M059J (cell line): ENCODE measurements at regions not wholly inside any gene's neighbourhood (a gene's known extent, or its start where the extent isn't known, plus 50 kb on each side); places are given as distances from the start of the nearest gene placed in this dataset.
"Not testable (repeated sequence)": the region's sequence is repeated elsewhere in the genome, so short reads cannot be mapped to it uniquely, and the experiment has no call there.

Source experiments
- DNase-seq: peaks from one replicate; pipeline ENCODE4 v3.0.0-alpha.2; 2012; ENCODE audit warnings: low read depth

DNA sequence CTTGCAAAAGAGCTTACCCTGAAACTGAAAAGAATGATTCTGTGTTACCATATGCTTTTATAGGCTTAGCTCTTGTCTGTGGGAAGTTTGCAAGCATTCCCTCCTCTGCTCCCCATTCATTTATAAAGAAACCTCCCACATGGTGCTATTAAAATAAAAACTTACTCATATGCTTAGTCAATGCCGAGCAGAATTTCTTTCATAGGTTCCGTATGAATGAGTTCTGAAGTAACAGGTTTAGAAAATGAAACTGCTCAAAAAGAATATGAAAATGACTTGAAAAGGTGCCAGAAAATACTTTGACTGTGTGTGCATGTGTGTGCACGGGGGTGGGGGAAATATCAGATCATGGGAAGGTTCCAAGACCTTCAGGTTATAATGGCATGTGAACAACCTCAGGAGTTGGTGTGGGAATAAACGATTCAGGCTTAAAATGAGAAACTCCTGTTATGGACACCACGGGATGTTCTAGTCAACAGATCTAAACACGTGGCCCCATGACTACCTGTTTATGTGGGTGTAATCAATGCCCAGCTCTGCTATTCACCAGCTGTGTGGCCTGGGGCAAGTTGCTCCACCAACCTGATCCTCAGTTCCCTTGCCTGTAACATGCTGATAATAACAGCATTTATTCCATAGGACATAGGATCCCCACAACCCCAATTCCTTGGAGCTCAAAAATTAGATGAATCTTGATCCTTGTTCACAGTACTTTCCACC is 293.7 kb upstream of the PLGLB1 start:
- peak; percentile 48 for DNase-seq

DNA sequence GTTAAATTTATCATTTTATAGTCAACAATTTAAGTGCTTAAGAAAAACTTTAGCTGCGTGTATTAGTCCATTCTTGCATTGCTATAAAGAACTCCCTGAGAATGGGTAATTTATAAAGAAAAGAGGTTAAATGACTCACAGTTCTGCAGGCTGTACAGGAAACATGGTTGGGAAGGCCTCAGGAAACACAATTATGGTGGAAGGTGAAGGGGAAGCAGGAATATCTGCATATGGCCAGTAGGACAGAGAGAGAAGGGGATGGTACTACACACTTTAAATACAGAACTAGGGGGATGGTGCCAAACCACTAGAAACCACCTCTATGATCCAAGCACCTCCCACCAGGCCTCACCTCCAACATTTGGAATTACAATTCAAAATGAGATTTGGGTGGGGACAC is 295.5 kb upstream of the PLGLB1 start:
- DNase-seq, result peak; percentile 56

DNA sequence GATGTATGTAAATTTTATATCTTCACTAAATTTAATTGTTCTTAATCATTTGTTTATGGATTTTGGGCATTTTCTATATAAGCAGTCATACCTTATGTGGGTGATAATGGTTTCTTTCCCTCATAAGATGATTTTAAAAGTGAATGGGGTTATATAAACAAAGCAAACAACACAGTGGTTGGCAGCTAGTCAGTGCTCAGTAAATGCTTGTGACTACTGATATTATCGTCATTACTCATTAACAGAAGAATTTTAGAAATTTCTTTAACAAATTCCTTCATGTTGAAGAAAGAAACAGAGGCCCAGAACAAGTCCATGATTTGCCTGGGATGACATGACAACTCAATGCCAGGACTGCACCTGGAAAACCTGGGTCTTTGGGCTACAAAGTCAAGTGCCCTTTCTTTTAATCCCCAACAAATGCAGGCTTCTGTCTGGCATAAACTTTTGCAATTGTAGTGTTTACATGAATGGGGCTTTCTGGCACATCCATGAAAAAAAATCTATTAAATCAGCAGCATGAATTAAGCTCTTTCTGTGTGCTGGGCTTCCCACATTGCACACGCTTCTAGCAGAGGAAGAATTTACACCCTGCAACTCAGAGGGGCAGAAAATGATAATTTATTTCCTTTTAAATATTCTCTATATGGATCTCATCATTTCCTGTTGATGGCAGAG is 297.3 kb upstream of the PLGLB1 start:
- peak; percentile 85 for DNase-seq

DNA sequence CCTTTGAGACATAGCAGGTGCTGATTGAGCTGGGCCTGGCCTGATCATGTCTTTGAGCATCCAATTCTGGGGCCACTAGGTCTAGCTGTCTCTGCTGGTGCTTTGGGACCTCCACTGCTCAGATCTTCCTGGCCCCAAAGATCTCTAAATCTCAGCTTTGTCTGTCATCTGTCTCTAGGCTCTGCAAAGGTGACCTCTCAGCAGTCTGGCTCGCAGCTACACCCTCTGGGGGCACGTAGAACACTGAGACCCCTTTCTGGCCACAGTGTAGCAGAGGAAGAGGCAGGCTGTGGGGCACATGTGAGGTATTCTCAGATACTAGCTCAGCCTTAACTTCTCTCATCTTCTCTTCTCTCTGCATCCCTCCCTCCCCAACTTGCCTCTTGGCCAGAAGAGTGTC is 298.1 kb upstream of the PLGLB1 start:
- DNase-seq, result not testable (repeated sequence)

DNA sequence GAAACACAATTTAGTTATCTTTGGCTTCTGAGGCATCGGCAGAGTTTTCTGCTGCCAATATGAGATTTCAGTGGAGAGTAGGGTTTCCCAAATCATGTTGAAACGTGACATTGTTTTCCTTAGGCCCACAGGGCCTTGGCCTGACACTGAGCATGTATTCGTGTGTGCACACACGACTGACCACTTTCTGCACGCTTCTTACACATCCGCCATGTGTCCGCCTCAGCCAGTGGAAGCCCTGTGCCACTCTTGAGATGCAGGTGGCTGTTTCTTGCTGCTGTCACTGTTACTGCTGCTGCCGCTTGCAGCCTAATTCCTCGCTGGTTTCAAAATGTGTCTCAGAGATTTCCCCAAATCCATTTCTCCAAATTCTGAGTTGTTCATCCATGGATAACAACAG is 299.6 kb upstream of the PLGLB1 start:
- not testable (repeated sequence) for DNase-seq

DNA sequence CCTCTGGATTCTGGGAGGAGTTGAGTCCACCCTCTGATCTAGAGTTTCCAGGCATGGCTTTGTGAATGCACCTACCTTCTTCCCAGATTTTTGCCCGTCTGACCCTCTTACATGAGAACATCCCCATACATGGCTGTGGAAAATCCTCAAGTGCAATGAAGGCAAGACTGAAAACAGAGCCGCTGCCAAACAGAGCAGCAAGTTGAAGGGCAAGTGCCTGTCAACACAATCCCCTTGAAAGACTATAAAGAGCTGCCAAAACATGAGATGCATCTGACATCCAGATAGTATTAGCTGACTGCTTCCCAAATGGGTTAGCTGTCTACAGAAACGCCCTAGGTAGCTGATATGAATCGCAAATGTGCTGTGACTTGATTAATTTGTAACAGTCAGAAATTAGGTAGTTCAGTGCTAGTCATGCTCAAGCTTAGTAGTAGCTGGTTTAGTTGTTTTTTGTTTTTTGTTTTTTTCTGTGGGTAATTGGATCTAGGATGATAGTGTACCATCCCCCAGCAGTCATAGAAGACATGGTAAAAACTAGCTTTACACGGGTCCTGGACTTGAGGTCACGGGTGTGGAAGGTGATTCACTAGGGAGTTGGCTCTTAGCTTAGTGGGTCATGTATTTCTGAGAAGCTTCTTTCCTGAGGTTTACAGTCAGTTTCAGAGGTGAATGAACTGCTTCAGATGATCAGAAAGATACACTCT is 302.8 kb upstream of the PLGLB1 start:
- not testable (repeated sequence) for DNase-seq

DNA sequence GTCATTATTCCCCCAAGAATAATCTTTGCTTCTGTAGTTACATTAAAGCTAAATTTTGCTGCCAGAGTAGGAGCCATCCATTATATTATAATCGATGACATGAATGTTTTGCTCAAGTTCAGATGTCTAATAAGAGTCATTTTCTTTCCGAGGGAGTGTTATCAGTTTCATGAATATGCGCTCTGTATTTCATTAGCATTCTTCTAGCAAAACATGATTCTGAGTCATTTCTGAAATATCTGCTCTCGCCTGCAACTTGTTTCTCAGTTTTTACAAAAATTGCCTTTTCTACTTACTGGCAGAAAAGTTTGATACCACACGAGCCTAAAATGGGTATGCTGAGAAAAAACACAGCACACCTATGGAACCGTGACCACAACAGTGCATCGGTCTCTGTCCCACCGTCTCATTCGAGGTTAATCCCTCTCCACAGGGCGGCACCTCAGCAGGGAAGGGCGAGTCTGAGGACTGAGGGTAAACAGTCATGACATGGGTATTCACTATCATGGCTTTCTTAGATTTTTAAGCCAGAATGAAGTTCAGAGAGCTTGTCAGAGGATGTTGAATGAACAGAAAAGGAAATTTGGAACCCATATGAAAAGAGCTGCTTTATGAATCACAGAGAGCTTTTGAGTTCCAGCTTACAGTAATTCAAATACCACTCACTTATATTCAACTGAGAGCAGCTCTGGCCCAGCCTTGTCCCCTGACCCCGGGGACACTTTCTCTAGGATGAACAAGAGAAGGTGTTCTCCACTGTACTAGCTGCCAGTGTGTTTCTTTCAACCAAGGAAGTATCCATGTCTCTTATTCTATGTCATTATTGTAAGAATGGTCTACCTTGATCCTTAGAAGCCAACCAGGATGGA is 303.6 kb upstream of the PLGLB1 start:
- not testable (repeated sequence) for DNase-seq

DNA sequence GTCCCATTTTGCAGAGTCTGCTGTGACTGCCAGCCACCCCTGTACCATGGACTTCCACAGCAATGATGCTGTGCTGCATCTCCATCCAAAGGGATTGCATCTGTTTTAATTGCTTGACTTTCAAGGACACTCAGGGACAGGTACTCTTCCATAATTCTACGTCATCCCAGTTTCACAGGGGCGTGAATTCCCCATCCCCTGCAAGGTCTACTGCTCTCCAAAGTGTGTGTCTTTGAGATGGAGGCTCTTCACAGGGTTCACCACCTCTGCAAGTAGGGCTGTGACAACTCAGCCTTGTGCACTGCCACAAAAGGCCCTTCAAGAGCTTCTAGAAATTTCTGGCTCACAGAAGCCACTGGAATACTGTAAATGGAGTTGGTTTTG is 304.3 kb upstream of the PLGLB1 start:
- not testable (repeated sequence) for DNase-seq

DNA sequence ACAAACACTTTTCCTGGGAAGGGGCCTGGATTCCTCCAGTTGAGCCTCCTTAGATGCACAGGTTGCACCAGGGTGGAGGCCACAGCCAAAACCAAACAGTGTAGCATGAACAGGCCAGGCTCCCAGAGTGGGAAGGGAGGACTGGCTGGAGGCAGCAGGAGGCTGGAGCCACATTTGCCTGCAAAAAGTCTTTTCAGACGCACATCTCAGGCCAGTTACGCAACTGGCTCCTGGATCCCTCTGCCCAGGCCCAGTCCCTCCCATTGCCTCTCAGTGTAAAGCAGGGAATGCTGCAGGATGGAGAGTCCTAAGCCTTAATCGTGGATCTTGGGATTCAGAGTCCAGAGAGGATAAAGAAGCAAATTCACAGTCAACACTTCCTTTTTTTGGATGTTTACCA is 305.1 kb upstream of the PLGLB1 start:
- not testable (repeated sequence) for DNase-seq

DNA sequence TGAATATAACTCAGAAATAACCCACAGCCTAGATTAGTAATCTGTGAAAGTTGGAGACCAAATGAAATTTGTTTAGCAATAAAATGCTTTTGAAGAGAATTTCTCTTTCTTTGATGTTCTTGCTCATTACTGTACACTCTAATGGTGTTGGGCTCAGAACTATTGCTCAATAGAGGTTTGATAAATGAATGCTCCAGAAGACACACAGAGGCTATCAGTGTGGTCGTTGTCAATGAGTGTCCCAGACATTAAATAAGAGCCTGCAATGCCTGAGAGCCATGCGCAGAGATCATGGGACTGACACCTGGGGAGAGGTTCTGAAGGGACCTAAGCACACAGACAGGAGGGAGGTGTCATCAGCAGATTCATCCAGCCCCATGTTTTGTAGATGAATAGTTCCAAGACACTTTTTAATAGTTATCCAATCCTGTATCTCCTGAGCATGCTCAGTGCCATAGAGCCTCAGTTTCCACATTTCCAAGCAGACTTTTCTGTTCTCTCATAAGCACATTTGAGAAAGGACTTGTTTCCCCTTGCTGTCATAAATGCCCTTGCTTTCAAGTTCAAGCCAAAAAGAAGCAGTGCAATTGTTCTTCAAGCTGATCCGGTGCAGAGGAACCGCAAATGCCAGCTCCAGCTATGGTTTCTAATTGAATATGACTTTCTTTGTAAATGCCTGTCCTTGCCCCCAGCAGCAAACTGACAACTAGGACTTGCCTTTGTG is 306.2 kb upstream of the PLGLB1 start:
- not testable (repeated sequence) for DNase-seq

DNA sequence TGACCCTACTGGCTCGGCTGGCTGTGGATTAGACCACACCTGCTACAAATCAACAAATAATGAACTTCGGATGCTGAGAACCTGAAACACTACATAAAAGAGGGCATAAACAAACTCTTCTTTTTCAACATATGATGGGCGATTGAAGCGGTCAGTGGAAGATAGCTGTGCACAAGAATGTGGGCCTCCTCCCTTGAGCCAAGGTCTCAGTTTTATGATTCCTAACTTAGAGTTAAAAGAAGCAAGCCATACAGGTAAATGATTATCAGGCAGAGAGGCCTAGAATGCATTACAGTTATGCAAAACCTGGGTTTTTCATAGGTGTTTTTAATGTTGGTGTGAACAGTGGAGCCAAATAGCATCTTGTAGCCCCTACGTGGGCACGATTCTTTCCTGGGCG is 307.9 kb upstream of the PLGLB1 start:
- DNase-seq, result not testable (repeated sequence)

DNA sequence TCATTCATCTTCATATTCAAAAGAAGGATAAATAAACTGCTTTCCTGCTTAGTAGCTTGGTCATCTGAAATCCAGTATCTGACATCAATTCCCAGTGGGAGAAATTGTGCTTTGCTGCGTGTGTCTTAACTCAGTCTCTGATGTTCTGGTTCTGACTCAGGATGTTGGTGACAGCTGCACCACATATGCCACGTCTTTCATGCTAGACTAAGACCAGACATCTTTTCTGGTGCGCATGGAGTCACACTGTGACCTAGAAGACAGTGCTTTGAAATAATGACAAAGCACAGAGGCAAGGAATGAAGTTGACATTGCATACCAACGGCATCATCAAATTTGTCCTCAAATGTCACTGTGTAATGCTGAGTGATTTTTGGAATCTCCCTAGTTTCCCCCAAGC is 308.8 kb upstream of the PLGLB1 start:
- DNase-seq, result not testable (repeated sequence)

DNA sequence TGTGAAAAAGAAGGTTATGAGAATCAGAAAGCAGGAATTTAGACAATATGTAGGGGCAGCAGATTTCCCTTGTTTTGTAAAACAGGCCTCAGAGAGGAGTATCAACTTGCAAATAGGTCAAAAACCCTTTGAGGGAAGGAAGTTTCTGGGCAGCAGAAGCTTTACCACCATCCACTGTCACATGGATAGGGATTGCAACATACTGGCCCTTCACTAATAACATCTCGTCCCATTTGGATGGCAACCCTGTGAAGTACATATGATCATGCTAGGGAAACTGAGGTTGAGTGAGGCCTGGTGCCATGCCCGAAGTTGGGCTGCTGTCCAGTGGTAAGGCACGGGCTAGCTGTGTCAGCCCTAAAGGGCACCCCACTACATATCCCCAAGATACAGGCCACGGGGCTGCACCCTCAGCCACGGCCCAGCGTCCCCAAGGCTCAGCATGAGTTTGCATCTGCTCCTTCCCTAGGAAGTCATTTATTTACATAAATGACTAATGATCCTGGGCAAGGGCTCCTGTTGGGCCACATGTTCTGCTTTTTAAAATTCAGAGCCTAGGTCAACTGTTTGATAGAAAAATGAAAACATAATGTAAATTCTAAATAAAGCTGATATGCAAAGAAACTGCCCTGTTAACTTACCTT is 310.4 kb upstream of the PLGLB1 start:
- not testable (repeated sequence) for DNase-seq

DNA sequence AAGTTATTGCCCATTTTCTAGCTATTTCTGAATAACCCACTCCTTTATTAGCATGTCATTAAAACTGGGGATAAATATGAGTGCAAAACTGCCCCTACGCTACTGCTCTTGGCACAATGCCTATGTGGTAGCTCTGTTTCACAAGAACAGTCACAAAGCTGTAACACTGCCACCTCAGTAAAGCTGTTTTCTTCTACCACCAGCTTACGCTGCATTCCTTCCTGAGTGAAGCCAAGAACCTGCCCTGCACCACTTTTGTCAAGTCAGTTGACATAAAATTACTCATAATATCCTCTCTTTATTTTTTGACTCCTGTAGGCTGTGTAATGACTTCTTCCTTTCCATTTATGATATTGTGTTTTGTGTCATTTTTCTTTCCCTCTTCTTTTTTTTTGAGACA is 313.2 kb upstream of the PLGLB1 start:
- not testable (repeated sequence) for DNase-seq

DNA sequence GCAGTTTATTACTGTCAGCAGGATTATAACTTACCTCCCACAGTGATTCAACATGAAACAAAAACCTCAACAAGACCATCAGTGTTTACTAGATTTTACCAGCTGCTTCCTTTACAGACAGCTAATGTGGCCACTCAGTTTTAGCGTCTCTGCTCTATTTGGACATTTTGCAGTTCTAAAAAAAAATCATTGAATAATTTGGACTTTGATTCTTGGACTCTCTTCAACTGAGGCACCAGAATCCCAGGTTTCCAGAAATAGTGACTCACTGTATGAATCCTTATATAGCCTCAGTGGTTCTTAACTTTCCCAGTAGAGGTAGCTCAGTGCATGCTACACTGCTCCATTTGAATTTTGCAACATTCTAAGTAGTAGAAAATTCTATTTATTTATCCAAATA is 317.4 kb upstream of the PLGLB1 start:
- DNase-seq, result peak; percentile 73

DNA sequence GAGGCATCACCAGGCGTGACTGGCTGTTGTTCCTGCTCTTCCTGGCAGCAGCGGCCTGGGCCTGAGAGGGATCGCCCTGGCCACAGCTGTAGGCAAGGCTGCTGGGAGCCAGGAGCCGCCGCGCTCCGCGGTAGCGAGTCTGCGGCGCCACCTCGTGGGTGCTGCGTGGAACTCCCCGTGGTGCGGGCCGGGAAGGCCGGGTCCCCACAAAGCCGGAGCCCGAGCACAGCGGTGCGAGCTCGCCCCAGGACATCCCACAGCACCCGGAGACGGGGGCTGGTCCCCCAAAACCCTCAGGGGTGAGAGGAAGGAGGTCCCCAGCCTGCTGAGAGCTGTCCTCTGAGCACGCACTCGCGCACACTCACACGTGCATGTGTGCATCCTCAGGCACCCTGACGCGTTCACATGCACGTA is 320.0 kb upstream of the PLGLB1 start:
- peak; percentile 27 for DNase-seq

DNA sequence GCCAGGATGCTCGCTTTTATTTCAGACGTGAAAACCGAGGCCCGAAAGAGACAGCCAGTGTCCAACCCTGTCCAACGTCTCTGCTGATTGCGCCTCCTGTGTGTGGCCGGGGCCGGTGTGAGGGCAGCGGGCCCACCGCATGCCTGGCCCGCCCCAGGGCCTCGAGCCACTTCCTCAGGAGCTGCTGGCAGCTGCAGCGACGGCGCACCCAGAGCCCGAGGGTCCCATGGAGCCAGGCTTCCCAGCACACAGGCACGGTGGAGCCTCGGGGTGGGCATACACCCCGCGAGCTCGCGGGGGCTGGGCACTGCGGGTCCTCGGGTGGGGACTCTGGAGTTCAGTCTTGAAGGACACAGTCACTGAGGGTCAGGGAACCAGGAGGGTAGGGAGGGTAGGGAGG is 320.5 kb upstream of the PLGLB1 start:
- DNase-seq, result not testable (repeated sequence)

DNA sequence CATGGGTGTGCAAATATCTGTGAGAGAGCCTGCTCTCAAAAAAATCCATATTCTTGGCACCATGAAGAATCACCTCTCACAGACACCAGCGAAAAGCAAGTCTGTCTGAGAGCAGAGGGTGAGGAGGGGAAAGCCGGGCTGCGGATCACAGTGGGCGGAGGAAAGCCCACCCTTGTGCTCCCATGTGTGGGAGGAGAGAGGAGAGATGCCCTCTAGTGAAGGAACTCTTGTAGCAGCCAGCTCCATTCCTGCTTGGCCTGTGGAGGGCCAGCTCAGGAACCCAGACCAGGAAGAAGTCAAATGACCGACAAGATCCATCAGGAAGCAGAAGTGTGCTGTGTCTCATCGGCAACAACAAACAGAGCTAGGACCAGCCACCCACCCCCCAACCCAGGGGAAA is 321.7 kb upstream of the PLGLB1 start:
- DNase-seq, result not testable (repeated sequence)

DNA sequence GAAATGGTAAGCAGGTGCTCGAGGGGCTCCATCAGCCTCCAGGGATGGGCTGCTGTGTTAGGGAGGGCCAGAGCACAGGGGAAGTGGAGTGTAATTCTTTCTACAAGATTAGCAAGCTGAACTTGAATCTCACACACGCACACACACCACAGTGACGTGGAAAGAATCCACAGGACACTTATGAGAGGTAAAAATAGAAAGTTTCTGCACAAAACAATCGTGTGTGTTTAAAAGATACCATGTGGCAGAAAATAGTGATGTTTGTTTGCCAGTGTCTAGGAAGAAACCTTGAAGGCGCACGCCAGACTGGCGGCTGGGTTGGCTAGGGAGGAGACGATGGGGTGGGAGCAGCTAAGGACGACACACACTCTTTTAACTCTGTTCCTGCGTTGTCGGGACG is 323.6 kb upstream of the PLGLB1 start:
- DNase-seq, result not testable (repeated sequence)

DNA sequence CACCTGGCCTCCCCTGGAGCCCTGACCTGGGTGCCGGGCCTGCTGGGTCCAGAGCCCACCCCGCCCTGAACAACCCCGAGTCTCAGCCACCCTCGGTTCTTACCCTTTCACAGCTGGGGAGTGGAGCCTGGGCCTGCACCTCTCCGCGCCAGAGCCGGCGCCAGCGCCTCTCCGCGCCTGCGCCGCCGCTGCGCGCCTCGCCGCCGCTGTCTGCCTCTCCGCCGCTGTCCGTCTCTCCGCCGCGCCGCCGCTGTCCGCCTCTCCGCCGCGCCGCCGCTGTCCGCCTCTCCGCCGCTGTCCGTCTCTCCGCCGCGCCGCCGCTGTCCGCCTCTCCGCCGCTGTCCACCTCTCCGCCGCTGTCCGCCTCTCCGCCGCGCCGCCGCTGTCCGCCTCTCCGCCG is 326.9 kb upstream of the PLGLB1 start:
- DNase-seq, result not testable (repeated sequence)

DNA sequence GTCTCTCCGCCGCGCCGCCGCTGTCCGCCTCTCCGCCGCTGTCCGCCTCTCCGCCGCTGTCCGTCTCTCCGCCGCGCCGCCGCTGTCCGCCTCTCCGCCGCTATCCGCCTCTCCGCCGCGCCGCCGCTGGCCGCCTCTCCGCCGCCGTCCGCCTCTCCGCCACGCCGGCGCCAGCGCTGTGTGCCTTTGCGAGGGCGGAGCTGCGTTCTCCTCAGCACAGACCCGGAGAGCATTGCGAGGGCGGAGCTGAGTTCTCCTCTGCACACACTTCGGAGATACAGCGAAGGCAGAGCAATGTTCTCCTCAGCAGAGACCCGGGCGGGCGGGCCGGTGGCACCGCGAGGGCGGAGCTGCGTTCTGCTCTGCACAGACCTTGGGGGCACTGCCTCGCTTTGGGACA is 327.4 kb upstream of the PLGLB1 start:
- not testable (repeated sequence) for DNase-seq
